H9 (cell line): ENCODE measurements at regions not wholly inside any gene's neighbourhood (a gene's known extent, or its start where the extent isn't known, plus 50 kb on each side); places are given as distances from the start of the nearest gene placed in this dataset.
"Not testable (repeated sequence)": the region's sequence is repeated elsewhere in the genome, so short reads cannot be mapped to it uniquely, and the experiment has no call there.

Experiments
- DNase-seq: peaks from one replicate; pipeline ENCODE4 v3.0.0-alpha.2; 2017
- H2AFZ ChIP-seq: one replicate; pipeline ENCODE4 v1.6.1; 2013; ENCODE audit warnings: mild to moderate bottlenecking, low read length, control low read depth, moderate library complexity
- H2AK5ac ChIP-seq: 2 replicates; pipeline ENCODE4 v1.6.1; 2013; ENCODE audit warnings: low read length, control low read depth, mixed read lengths; ENCODE audit not compliant: insufficient read length
- H2BK120ac ChIP-seq: one replicate; pipeline ENCODE4 v1.6.1; 2013; ENCODE audit warnings: low read depth, mild to moderate bottlenecking, low read length, control low read depth, inconsistent platforms; ENCODE audit not compliant: poor library complexity, severe bottlenecking
- H2BK12ac ChIP-seq: 2 replicates; pipeline ENCODE4 v1.6.1; 2013; ENCODE audit warnings: low read length, control low read depth, mixed read lengths, low read depth; ENCODE audit not compliant: insufficient read length
- H2BK15ac ChIP-seq: 2 replicates; pipeline ENCODE4 v1.6.1; 2013; ENCODE audit warnings: low read depth, low read length, control low read depth
- H2BK20ac ChIP-seq: one replicate; pipeline ENCODE4 v1.6.1; 2013; ENCODE audit warnings: low read depth, mild to moderate bottlenecking, low read length, control low read depth, inconsistent platforms; ENCODE audit not compliant: poor library complexity, severe bottlenecking
- H2BK5ac ChIP-seq: 2 replicates; pipeline ENCODE4 v1.6.1; 2013; ENCODE audit warnings: low read length, control low read depth, mixed read lengths; ENCODE audit not compliant: insufficient read length
- H3K14ac ChIP-seq: 2 replicates; pipeline ENCODE4 v1.6.1; 2013; ENCODE audit warnings: low read length, control low read depth; ENCODE audit not compliant: insufficient read depth
- H3K18ac ChIP-seq: 2 replicates; pipeline ENCODE4 v1.6.1; 2013; ENCODE audit warnings: low read depth, mild to moderate bottlenecking, mixed read lengths, low read length, control low read depth; ENCODE audit not compliant: insufficient read length
- H3K23ac ChIP-seq: 2 replicates; pipeline ENCODE4 v1.6.1; 2013; ENCODE audit warnings: low read length, control low read depth, mixed read lengths, low read depth; ENCODE audit not compliant: insufficient read length
- H3K23me2 ChIP-seq: 2 replicates; pipeline ENCODE4 v1.6.1; 2013; ENCODE audit warnings: low read depth, mild to moderate bottlenecking, mixed read lengths, low read length, control low read depth; ENCODE audit not compliant: insufficient read length, poor library complexity, severe bottlenecking
- H3K27ac ChIP-seq: 2 replicates; pipeline ENCODE4 v1.5.1; 2013; ENCODE audit warnings: low read length, control low read depth, mixed read lengths, low read depth; ENCODE audit not compliant: insufficient read length
- H3K27me3 ChIP-seq: 2 replicates; pipeline ENCODE4 v1.6.1; 2013; ENCODE audit warnings: low read length, control low read depth, inconsistent platforms; ENCODE audit not compliant: insufficient read depth
- H3K4ac ChIP-seq: 2 replicates; pipeline ENCODE4 v1.6.1; 2013; ENCODE audit warnings: low read depth, mild to moderate bottlenecking, control low read depth, inconsistent platforms, low read length, moderate library complexity
- H3K4me1 ChIP-seq: 2 replicates; pipeline ENCODE4 v1.6.1; 2013; ENCODE audit warnings: low read length, control low read depth, inconsistent platforms; ENCODE audit not compliant: insufficient read depth
- H3K4me2 ChIP-seq: 2 replicates; pipeline ENCODE4 v1.6.1; 2013; ENCODE audit warnings: low read length, control low read depth, mixed read lengths; ENCODE audit not compliant: insufficient read length, insufficient read depth
- H3K56ac ChIP-seq: 2 replicates; pipeline ENCODE4 v1.6.1; 2013; ENCODE audit warnings: low read depth, mild to moderate bottlenecking, mixed read lengths, low read length, control low read depth; ENCODE audit not compliant: insufficient read length
- H3K79me1 ChIP-seq: 2 replicates; pipeline ENCODE4 v1.6.1; 2013; ENCODE audit warnings: low read depth, mild to moderate bottlenecking, moderate library complexity, low read length, control low read depth, inconsistent platforms; ENCODE audit not compliant: insufficient read depth, poor library complexity, severe bottlenecking
- H3K79me2 ChIP-seq: 2 replicates; pipeline ENCODE4 v1.6.1; 2013; ENCODE audit warnings: low read length, control low read depth, inconsistent platforms; ENCODE audit not compliant: insufficient read depth
- H3K9ac ChIP-seq: 2 replicates; pipeline ENCODE4 v1.6.1; 2013; ENCODE audit warnings: low read length, control low read depth, mixed read lengths; ENCODE audit not compliant: insufficient read length; ENCODE audit errors: extremely low read depth
- H3K9me3 ChIP-seq: one replicate; pipeline ENCODE4 v1.6.1; 2013; ENCODE audit warnings: low read depth, low read length, inconsistent platforms; ENCODE audit not compliant: control insufficient read depth
- H3T11ph ChIP-seq: one replicate; pipeline ENCODE4 v1.6.1; 2013; ENCODE audit warnings: mild to moderate bottlenecking, low read length, control low read depth, inconsistent platforms
- H4K20me1 ChIP-seq: one replicate; pipeline ENCODE4 v1.6.1; 2013; ENCODE audit not compliant: control insufficient read depth, insufficient read length, insufficient read depth
- H4K5ac ChIP-seq: 2 replicates; pipeline ENCODE4 v1.6.1; 2013; ENCODE audit warnings: low read depth, mild to moderate bottlenecking, mixed read lengths, low read length, control low read depth; ENCODE audit not compliant: insufficient read length
- H4K8ac ChIP-seq: replicated peaks from 2 replicates; pipeline ENCODE4 v1.6.1; 2013; ENCODE audit warnings: low read length, control low read depth, mixed read lengths, low read depth; ENCODE audit not compliant: insufficient read length
- H4K91ac ChIP-seq: 2 replicates; pipeline ENCODE4 v1.6.1; 2013; ENCODE audit warnings: low read depth, mild to moderate bottlenecking, moderate library complexity, mixed read lengths, low read length, control low read depth; ENCODE audit not compliant: insufficient read length
- H3K27ac Mint-ChIP-seq, 3 experiments: 2 replicates in 2 of 3; 3 replicates in 1 of 3; pipeline ENCODE4 v1.8.0; 2020 to 2021; ENCODE audit warnings: mixed read lengths in 3 of 3, mild to moderate bottlenecking in 1 of 3, moderate library complexity in 1 of 3
- H3K27me3 Mint-ChIP-seq: 2 replicates; pipeline ENCODE4 v1.8.0; 2021; ENCODE audit warnings: low read depth, mild to moderate bottlenecking, moderate library complexity, mixed read lengths
- H3K36me3 Mint-ChIP-seq, 3 experiments: 2 replicates in 2 of 3; 3 replicates in 1 of 3; pipeline ENCODE4 v1.8.0; 2020 to 2021; ENCODE audit warnings: low read depth in 3 of 3, mixed read lengths in 3 of 3; ENCODE audit not compliant: insufficient read depth in 1 of 3
- H3K4me1 Mint-ChIP-seq, 2 experiments: 2 replicates each; pipeline ENCODE4 v1.8.0; 2020; ENCODE audit warnings: mixed read lengths in 2 of 2
- H3K4me3 Mint-ChIP-seq, 2 experiments: 2 replicates in 1 of 2; 3 replicates in 1 of 2; pipeline ENCODE4 v1.8.0; 2020 to 2021; ENCODE audit warnings: mild to moderate bottlenecking in 2 of 2, mixed read lengths in 2 of 2, moderate library complexity in 1 of 2
- H3K9me3 Mint-ChIP-seq, 2 experiments: 2 replicates in 1 of 2; 3 replicates in 1 of 2; pipeline ENCODE4 v1.8.0; 2020; ENCODE audit warnings: mild to moderate bottlenecking in 2 of 2, mixed read lengths in 2 of 2, moderate library complexity in 1 of 2
- WGBS: extraction: QIAGEN DNeasy Blood & Tissue Kit; methylation state at CpG from one replicate; pipeline ENCODE4 v1.1.7; 2013; ENCODE audit warnings: missing lambda C conversion rate, low lambda C conversion rate, mixed read lengths; ENCODE audit not compliant: insufficient read length; ENCODE audit errors: extremely low coverage; 5-methylcytosine and 5-hydroxymethylcytosine counted together
- TF ChIP-seq, protein P1 (sequence below): fragments of 200-600 bp; sonication (generic); conservative IDR thresholded peaks from 3 replicates; pipeline ENCODE4 v1.8.0; 2021; ENCODE audit warnings: antibody characterized with exemption, mild to moderate bottlenecking

DNA sequence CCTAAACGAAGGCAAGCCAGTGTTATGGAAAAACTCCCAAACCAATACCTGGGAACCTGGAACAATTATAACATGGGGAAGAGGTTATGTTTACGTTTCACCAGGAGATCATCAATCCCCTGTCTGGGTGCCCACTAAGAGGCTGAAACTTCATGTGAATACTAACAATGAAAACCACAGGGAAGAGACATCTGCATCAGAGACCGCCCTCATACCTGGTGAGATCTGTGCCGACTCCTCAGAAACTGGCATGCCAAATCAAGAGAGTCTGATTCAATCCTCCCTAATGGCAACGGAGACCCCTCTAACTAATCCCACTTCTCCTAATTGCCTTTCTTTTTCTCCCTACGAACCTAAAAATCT is 163.2 kb downstream of the IER5 start:
- H3K4me3 Mint-ChIP-seq = no peak overlapping the region; a peak in 2 of 5 replicates
- no peak overlapping the region for H3K14ac ChIP-seq
- H4K20me1 ChIP-seq = no peaks in the 10 kb centered on the region
- no peaks in the 10 kb centered on the region; the same call in 1 of the 2 replicates for H3K4me1 ChIP-seq
- H3K27me3 ChIP-seq = no peaks in the 10 kb centered on the region
- no peak overlapping the region for H2BK12ac ChIP-seq
- H2BK20ac ChIP-seq = no peak overlapping the region
- H2BK5ac ChIP-seq = no peak overlapping the region
- no peaks in the 10 kb centered on the region for H3K9me3 ChIP-seq
- no peak overlapping the region for H3K27ac ChIP-seq
- H3K56ac ChIP-seq = no peak overlapping the region
- H3K18ac ChIP-seq = no peak overlapping the region
- H3K79me1 ChIP-seq = no peaks in the 10 kb centered on the region
- no peak overlapping the region for H3T11ph ChIP-seq
- no peak overlapping the region for H4K5ac ChIP-seq
- H2BK120ac ChIP-seq = no peak overlapping the region
- H3K36me3 Mint-ChIP-seq = peaks cover 20 to 46% (median 22%) of the 10 kb centered on the region in 3 experiments
- H3K23me2 ChIP-seq = no peaks in the 10 kb centered on the region
- H4K91ac ChIP-seq = no peak overlapping the region
- no peak overlapping the region for H2BK15ac ChIP-seq
- DNase-seq = no peak
- H2AK5ac ChIP-seq = no peak overlapping the region
- H4K8ac ChIP-seq = no peak overlapping the region
- TF ChIP-seq, protein P1, sequence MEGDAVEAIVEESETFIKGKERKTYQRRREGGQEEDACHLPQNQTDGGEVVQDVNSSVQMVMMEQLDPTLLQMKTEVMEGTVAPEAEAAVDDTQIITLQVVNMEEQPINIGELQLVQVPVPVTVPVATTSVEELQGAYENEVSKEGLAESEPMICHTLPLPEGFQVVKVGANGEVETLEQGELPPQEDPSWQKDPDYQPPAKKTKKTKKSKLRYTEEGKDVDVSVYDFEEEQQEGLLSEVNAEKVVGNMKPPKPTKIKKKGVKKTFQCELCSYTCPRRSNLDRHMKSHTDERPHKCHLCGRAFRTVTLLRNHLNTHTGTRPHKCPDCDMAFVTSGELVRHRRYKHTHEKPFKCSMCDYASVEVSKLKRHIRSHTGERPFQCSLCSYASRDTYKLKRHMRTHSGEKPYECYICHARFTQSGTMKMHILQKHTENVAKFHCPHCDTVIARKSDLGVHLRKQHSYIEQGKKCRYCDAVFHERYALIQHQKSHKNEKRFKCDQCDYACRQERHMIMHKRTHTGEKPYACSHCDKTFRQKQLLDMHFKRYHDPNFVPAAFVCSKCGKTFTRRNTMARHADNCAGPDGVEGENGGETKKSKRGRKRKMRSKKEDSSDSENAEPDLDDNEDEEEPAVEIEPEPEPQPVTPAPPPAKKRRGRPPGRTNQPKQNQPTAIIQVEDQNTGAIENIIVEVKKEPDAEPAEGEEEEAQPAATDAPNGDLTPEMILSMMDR = no peak
- H3K27me3 Mint-ChIP-seq = peaks cover 20% of the 10 kb centered on the region
- H3K4me1 Mint-ChIP-seq = peaks cover 18 to 26% of the 10 kb centered on the region in 2 experiments
- no peak overlapping the region for H3K9ac ChIP-seq
- H3K4ac ChIP-seq = no peak overlapping the region
- H3K23ac ChIP-seq = no peak overlapping the region
- WGBS = no CpG with 5 or more reads among the region's 6 CpGs
- H3K79me2 ChIP-seq = no peaks in the 10 kb centered on the region
- no peak overlapping the region for H3K4me2 ChIP-seq
- peaks cover 39 to 40% of the 10 kb centered on the region in 2 experiments for H3K9me3 Mint-ChIP-seq
- peak overlapping the region in 1 of 3 experiments; percentile 27; a peak in 2 of 7 replicates for H3K27ac Mint-ChIP-seq
- H2AFZ ChIP-seq = no peak overlapping the region

DNA sequence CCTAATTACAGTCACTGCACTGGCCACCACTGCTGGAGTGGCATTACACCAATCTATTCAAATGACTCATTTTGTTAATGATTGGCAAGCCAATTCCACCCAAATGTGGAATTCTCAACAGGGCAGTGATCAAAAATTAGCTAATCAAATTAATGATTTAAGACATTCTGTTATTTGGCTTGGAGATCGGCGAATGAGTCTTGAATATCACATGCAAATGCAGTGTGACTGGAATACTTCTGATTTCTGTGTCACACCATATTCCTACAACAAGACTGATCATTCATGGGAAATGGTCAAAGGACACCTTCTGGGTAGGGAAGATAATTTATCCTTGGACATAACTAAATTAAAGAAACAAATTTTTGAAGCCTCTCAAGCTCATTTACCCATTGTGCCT is 165.1 kb downstream of the IER5 start:
- H2BK5ac ChIP-seq, H3K23me2 ChIP-seq, H3K4me3 Mint-ChIP-seq, H3K4me1 ChIP-seq, DNase-seq, H3K18ac ChIP-seq, H3K79me2 ChIP-seq, H3K27me3 ChIP-seq, H3K79me1 ChIP-seq, H2BK120ac ChIP-seq, H3K14ac ChIP-seq, H2BK12ac ChIP-seq, H3T11ph ChIP-seq, H3K4ac ChIP-seq, H3K23ac ChIP-seq, H4K20me1 ChIP-seq, H3K56ac ChIP-seq, H2AFZ ChIP-seq, H4K5ac ChIP-seq, H3K9ac ChIP-seq, H2AK5ac ChIP-seq, H4K8ac ChIP-seq, H2BK15ac ChIP-seq, H2BK20ac ChIP-seq, H3K27ac ChIP-seq, H4K91ac ChIP-seq, H3K27ac Mint-ChIP-seq, H3K4me2 ChIP-seq, H3K9me3 ChIP-seq: not testable (repeated sequence)
- Mint-ChIP-seq H3K4me1 (peaks cover 21 to 32% of the 10 kb centered on the region in 2 experiments), H3K27me3 (peaks cover 26% of the 10 kb centered on the region), H3K36me3 (peaks cover 11 to 32% (median 11%) of the 10 kb centered on the region in 3 experiments), H3K9me3 (peaks cover 25 to 28% of the 10 kb centered on the region in 2 experiments)
- WGBS = no CpG with 5 or more reads among the region's 2 CpGs
